H9 (cell line): ENCODE measurements at regions not wholly inside any gene's neighbourhood (a gene's known extent, or its start where the extent isn't known, plus 50 kb on each side); places are given as distances from the start of the nearest gene placed in this dataset.
"Not testable (repeated sequence)": the region's sequence is repeated elsewhere in the genome, so short reads cannot be mapped to it uniquely, and the experiment has no call there.

ENCODE experiments used
- DNase-seq: peaks from one replicate; pipeline ENCODE4 v3.0.0-alpha.2; 2017
- H2AFZ ChIP-seq: one replicate; pipeline ENCODE4 v1.6.1; 2013; ENCODE audit warnings: mild to moderate bottlenecking, low read length, control low read depth, moderate library complexity
- H2AK5ac ChIP-seq: 2 replicates; pipeline ENCODE4 v1.6.1; 2013; ENCODE audit warnings: low read length, control low read depth, mixed read lengths; ENCODE audit not compliant: insufficient read length
- H2BK120ac ChIP-seq: one replicate; pipeline ENCODE4 v1.6.1; 2013; ENCODE audit warnings: low read depth, mild to moderate bottlenecking, low read length, control low read depth, inconsistent platforms; ENCODE audit not compliant: poor library complexity, severe bottlenecking
- H2BK12ac ChIP-seq: 2 replicates; pipeline ENCODE4 v1.6.1; 2013; ENCODE audit warnings: low read length, control low read depth, mixed read lengths, low read depth; ENCODE audit not compliant: insufficient read length
- H2BK15ac ChIP-seq: 2 replicates; pipeline ENCODE4 v1.6.1; 2013; ENCODE audit warnings: low read depth, low read length, control low read depth
- H2BK20ac ChIP-seq: one replicate; pipeline ENCODE4 v1.6.1; 2013; ENCODE audit warnings: low read depth, mild to moderate bottlenecking, low read length, control low read depth, inconsistent platforms; ENCODE audit not compliant: poor library complexity, severe bottlenecking
- H2BK5ac ChIP-seq: 2 replicates; pipeline ENCODE4 v1.6.1; 2013; ENCODE audit warnings: low read length, control low read depth, mixed read lengths; ENCODE audit not compliant: insufficient read length
- H3K14ac ChIP-seq: 2 replicates; pipeline ENCODE4 v1.6.1; 2013; ENCODE audit warnings: low read length, control low read depth; ENCODE audit not compliant: insufficient read depth
- H3K18ac ChIP-seq: 2 replicates; pipeline ENCODE4 v1.6.1; 2013; ENCODE audit warnings: low read depth, mild to moderate bottlenecking, mixed read lengths, low read length, control low read depth; ENCODE audit not compliant: insufficient read length
- H3K23ac ChIP-seq: 2 replicates; pipeline ENCODE4 v1.6.1; 2013; ENCODE audit warnings: low read length, control low read depth, mixed read lengths, low read depth; ENCODE audit not compliant: insufficient read length
- H3K23me2 ChIP-seq: 2 replicates; pipeline ENCODE4 v1.6.1; 2013; ENCODE audit warnings: low read depth, mild to moderate bottlenecking, mixed read lengths, low read length, control low read depth; ENCODE audit not compliant: insufficient read length, poor library complexity, severe bottlenecking
- H3K27ac ChIP-seq: 2 replicates; pipeline ENCODE4 v1.5.1; 2013; ENCODE audit warnings: low read length, control low read depth, mixed read lengths, low read depth; ENCODE audit not compliant: insufficient read length
- H3K27me3 ChIP-seq: 2 replicates; pipeline ENCODE4 v1.6.1; 2013; ENCODE audit warnings: low read length, control low read depth, inconsistent platforms; ENCODE audit not compliant: insufficient read depth
- H3K4ac ChIP-seq: 2 replicates; pipeline ENCODE4 v1.6.1; 2013; ENCODE audit warnings: low read depth, mild to moderate bottlenecking, control low read depth, inconsistent platforms, low read length, moderate library complexity
- H3K4me1 ChIP-seq: 2 replicates; pipeline ENCODE4 v1.6.1; 2013; ENCODE audit warnings: low read length, control low read depth, inconsistent platforms; ENCODE audit not compliant: insufficient read depth
- H3K4me2 ChIP-seq: 2 replicates; pipeline ENCODE4 v1.6.1; 2013; ENCODE audit warnings: low read length, control low read depth, mixed read lengths; ENCODE audit not compliant: insufficient read length, insufficient read depth
- H3K56ac ChIP-seq: 2 replicates; pipeline ENCODE4 v1.6.1; 2013; ENCODE audit warnings: low read depth, mild to moderate bottlenecking, mixed read lengths, low read length, control low read depth; ENCODE audit not compliant: insufficient read length
- H3K79me1 ChIP-seq: 2 replicates; pipeline ENCODE4 v1.6.1; 2013; ENCODE audit warnings: low read depth, mild to moderate bottlenecking, moderate library complexity, low read length, control low read depth, inconsistent platforms; ENCODE audit not compliant: insufficient read depth, poor library complexity, severe bottlenecking
- H3K79me2 ChIP-seq: 2 replicates; pipeline ENCODE4 v1.6.1; 2013; ENCODE audit warnings: low read length, control low read depth, inconsistent platforms; ENCODE audit not compliant: insufficient read depth
- H3K9ac ChIP-seq: 2 replicates; pipeline ENCODE4 v1.6.1; 2013; ENCODE audit warnings: low read length, control low read depth, mixed read lengths; ENCODE audit not compliant: insufficient read length; ENCODE audit errors: extremely low read depth
- H3K9me3 ChIP-seq: one replicate; pipeline ENCODE4 v1.6.1; 2013; ENCODE audit warnings: low read depth, low read length, inconsistent platforms; ENCODE audit not compliant: control insufficient read depth
- H3T11ph ChIP-seq: one replicate; pipeline ENCODE4 v1.6.1; 2013; ENCODE audit warnings: mild to moderate bottlenecking, low read length, control low read depth, inconsistent platforms
- H4K20me1 ChIP-seq: one replicate; pipeline ENCODE4 v1.6.1; 2013; ENCODE audit not compliant: control insufficient read depth, insufficient read length, insufficient read depth
- H4K5ac ChIP-seq: 2 replicates; pipeline ENCODE4 v1.6.1; 2013; ENCODE audit warnings: low read depth, mild to moderate bottlenecking, mixed read lengths, low read length, control low read depth; ENCODE audit not compliant: insufficient read length
- H4K8ac ChIP-seq: replicated peaks from 2 replicates; pipeline ENCODE4 v1.6.1; 2013; ENCODE audit warnings: low read length, control low read depth, mixed read lengths, low read depth; ENCODE audit not compliant: insufficient read length
- H4K91ac ChIP-seq: 2 replicates; pipeline ENCODE4 v1.6.1; 2013; ENCODE audit warnings: low read depth, mild to moderate bottlenecking, moderate library complexity, mixed read lengths, low read length, control low read depth; ENCODE audit not compliant: insufficient read length
- H3K27ac Mint-ChIP-seq, 3 experiments: 2 replicates in 2 of 3; 3 replicates in 1 of 3; pipeline ENCODE4 v1.8.0; 2020 to 2021; ENCODE audit warnings: mixed read lengths in 3 of 3, mild to moderate bottlenecking in 1 of 3, moderate library complexity in 1 of 3
- H3K27me3 Mint-ChIP-seq: 2 replicates; pipeline ENCODE4 v1.8.0; 2021; ENCODE audit warnings: low read depth, mild to moderate bottlenecking, moderate library complexity, mixed read lengths
- H3K36me3 Mint-ChIP-seq, 3 experiments: 2 replicates in 2 of 3; 3 replicates in 1 of 3; pipeline ENCODE4 v1.8.0; 2020 to 2021; ENCODE audit warnings: low read depth in 3 of 3, mixed read lengths in 3 of 3; ENCODE audit not compliant: insufficient read depth in 1 of 3
- H3K4me1 Mint-ChIP-seq, 2 experiments: 2 replicates each; pipeline ENCODE4 v1.8.0; 2020; ENCODE audit warnings: mixed read lengths in 2 of 2
- H3K4me3 Mint-ChIP-seq, 2 experiments: 2 replicates in 1 of 2; 3 replicates in 1 of 2; pipeline ENCODE4 v1.8.0; 2020 to 2021; ENCODE audit warnings: mild to moderate bottlenecking in 2 of 2, mixed read lengths in 2 of 2, moderate library complexity in 1 of 2
- H3K9me3 Mint-ChIP-seq, 2 experiments: 2 replicates in 1 of 2; 3 replicates in 1 of 2; pipeline ENCODE4 v1.8.0; 2020; ENCODE audit warnings: mild to moderate bottlenecking in 2 of 2, mixed read lengths in 2 of 2, moderate library complexity in 1 of 2
- WGBS: extraction: QIAGEN DNeasy Blood & Tissue Kit; methylation state at CpG from one replicate; pipeline ENCODE4 v1.1.7; 2013; ENCODE audit warnings: missing lambda C conversion rate, low lambda C conversion rate, mixed read lengths; ENCODE audit not compliant: insufficient read length; ENCODE audit errors: extremely low coverage; 5-methylcytosine and 5-hydroxymethylcytosine counted together

DNA sequence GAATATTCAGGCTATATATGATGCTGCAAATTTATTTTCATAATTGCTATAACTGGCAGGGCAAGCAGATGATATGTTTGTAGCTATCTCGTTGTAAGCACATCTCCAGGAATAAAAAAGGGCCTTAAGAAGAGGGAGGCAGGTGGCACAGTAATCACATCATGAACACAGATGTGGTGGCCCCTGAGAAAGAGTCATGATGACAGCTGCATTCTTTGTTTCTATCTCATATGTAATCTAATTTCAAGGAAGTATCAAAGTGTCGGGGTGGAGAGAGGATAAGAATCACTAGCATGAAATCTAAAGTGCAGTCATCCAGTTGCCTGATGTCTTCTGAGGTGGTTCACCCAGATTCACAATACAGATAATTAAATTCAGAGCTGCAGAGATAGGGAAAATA is 78.9 kb upstream of the POTED start:
- H3K4me1 ChIP-seq = not testable (repeated sequence)

DNA sequence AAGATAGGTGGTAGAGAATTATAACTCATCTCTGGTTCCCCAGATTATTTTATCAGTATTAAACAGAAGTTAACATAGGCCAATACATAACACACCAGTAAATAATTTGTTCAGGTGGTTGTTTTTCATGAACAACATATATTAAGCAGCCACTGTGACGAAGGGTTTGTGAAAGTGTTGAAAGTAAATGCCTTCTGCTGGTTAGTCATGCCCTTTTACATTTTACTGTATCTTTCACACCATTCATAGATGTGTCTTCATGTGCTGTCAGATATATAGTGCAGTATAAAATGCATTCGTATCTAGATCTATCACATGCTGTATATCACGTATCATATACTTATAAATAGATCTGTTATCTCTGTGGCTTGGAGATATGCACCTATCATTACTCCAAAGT is 66.1 kb upstream of the POTED start:
- H4K91ac ChIP-seq, H4K8ac ChIP-seq, H2BK12ac ChIP-seq, H3T11ph ChIP-seq, H3K9ac ChIP-seq, H4K5ac ChIP-seq, H3K27me3 Mint-ChIP-seq, H2BK120ac ChIP-seq, H2AK5ac ChIP-seq, H3K79me2 ChIP-seq, H3K27ac ChIP-seq, H3K14ac ChIP-seq, H3K79me1 ChIP-seq, H3K4me1 ChIP-seq, H3K18ac ChIP-seq, H3K56ac ChIP-seq, H3K27me3 ChIP-seq, H2BK5ac ChIP-seq, H3K4me2 ChIP-seq, H2BK20ac ChIP-seq, H2AFZ ChIP-seq, H4K20me1 ChIP-seq, H3K4ac ChIP-seq, H3K4me1 Mint-ChIP-seq, H2BK15ac ChIP-seq, H3K23me2 ChIP-seq, H3K23ac ChIP-seq, H3K27ac Mint-ChIP-seq, H3K36me3 Mint-ChIP-seq, H3K9me3 ChIP-seq, H3K4me3 Mint-ChIP-seq, DNase-seq: not testable (repeated sequence)
- H3K9me3 Mint-ChIP-seq = peaks cover 43 to 46% of the 10 kb centered on the region in 2 experiments
- WGBS = no CpG with 5 or more reads among the region's 3 CpGs

More for the DNA sequence above, 78.9 kb upstream of the POTED start:
- not testable (repeated sequence) for H3K27me3 Mint-ChIP-seq, H3K27me3 ChIP-seq, H2BK20ac ChIP-seq, H4K20me1 ChIP-seq, H2AFZ ChIP-seq, H3K27ac ChIP-seq, H3K4me2 ChIP-seq, H2BK120ac ChIP-seq, H3K56ac ChIP-seq, H2AK5ac ChIP-seq, H3K14ac ChIP-seq, H3K4me1 Mint-ChIP-seq, H3K79me2 ChIP-seq, H4K91ac ChIP-seq, H3K18ac ChIP-seq, H3K23ac ChIP-seq, H2BK15ac ChIP-seq, H3K79me1 ChIP-seq, H4K5ac ChIP-seq, H3T11ph ChIP-seq, H4K8ac ChIP-seq, H2BK12ac ChIP-seq, H3K23me2 ChIP-seq, H3K36me3 Mint-ChIP-seq, H3K4ac ChIP-seq, H2BK5ac ChIP-seq, H3K27ac Mint-ChIP-seq, H3K4me3 Mint-ChIP-seq, H3K9ac ChIP-seq, DNase-seq
- peaks cover 38 to 47% of the 10 kb centered on the region in 2 experiments for H3K9me3 Mint-ChIP-seq
- peaks cover 22% of the 10 kb centered on the region for H3K9me3 ChIP-seq
- no CpG with 5 or more reads among the region's 2 CpGs for WGBS
